OCI-LY1 (cell line): ENCODE measurements at regions not wholly inside any gene's neighbourhood (a gene's known extent, or its start where the extent isn't known, plus 50 kb on each side); places are given as distances from the start of the nearest gene placed in this dataset.

Experiments
- H2AFZ ChIP-seq: fragments of 200-600 bp; sonication (generic), shearing (Covaris generic); 2 replicates; pipeline ENCODE4 v1.6.0; 2014; ENCODE audit warnings: antibody characterized with exemption, mild to moderate bottlenecking, low read length
- H3F3A ChIP-seq: fragments of 200-600 bp; sonication (generic), shearing (Covaris generic); 2 replicates; pipeline ENCODE4 v1.6.0; 2014; ENCODE audit warnings: mild to moderate bottlenecking, antibody characterized with exemption, low read length, moderate library complexity; ENCODE audit not compliant: insufficient read depth
- H3K27ac ChIP-seq: fragments of 200-600 bp; sonication (generic); 2 replicates; pipeline ENCODE4 v1.5.1; 2014; ENCODE audit warnings: low read length, mixed run types, mild to moderate bottlenecking, low read depth; ENCODE audit not compliant: poor library complexity, severe bottlenecking
- H3K27me3 ChIP-seq: fragments of 200-600 bp; sonication (generic); 2 replicates; pipeline ENCODE4 v1.6.0; 2014; ENCODE audit warnings: antibody characterized with exemption, mild to moderate bottlenecking, low read length, moderate library complexity; ENCODE audit not compliant: insufficient read depth
- H3K36me3 ChIP-seq: fragments of 200-600 bp; sonication (generic); 2 replicates; pipeline ENCODE4 v1.6.1; 2014; ENCODE audit warnings: mild to moderate bottlenecking, antibody characterized with exemption, low read length, moderate library complexity, mixed read lengths; ENCODE audit not compliant: insufficient read depth
- H3K4me1 ChIP-seq: fragments of 200-600 bp; sonication (generic); 2 replicates; pipeline ENCODE4 v1.5.1; 2014; ENCODE audit warnings: mild to moderate bottlenecking, low read length, moderate library complexity; ENCODE audit not compliant: insufficient read depth, severe bottlenecking
- H3K4me2 ChIP-seq: fragments of 200-600 bp; sonication (generic), shearing (Covaris generic); 2 replicates; pipeline ENCODE4 v1.6.1; 2014; ENCODE audit warnings: low read length
- H3K4me3 ChIP-seq: fragments of 200-600 bp; sonication (generic); 2 replicates; pipeline ENCODE4 v1.5.1; 2014; ENCODE audit warnings: low read length, low read depth, mild to moderate bottlenecking, mixed read lengths; ENCODE audit not compliant: poor library complexity, severe bottlenecking
- H3K79me2 ChIP-seq: fragments of 200-600 bp; shearing (Covaris generic); 2 replicates; pipeline ENCODE4 v1.6.1; 2016; ENCODE audit warnings: mixed run types, low read length, mixed read lengths; ENCODE audit not compliant: insufficient read depth
- H3K9ac ChIP-seq: fragments of 200-600 bp; sonication (generic), shearing (Covaris generic); 2 replicates; pipeline ENCODE4 v1.6.1; 2014; ENCODE audit warnings: mild to moderate bottlenecking, low read length, mixed read lengths
- H3K9me2 ChIP-seq: fragments of 200-600 bp; sonication (generic), shearing (Covaris generic); 2 replicates; pipeline ENCODE4 v1.6.1; 2014; ENCODE audit warnings: low read depth, mild to moderate bottlenecking, low read length, mixed read lengths
- H3K9me3 ChIP-seq: fragments of 200-600 bp; shearing (Covaris generic); 2 replicates; pipeline ENCODE4 v1.6.1; 2014; ENCODE audit warnings: low read length, mixed read lengths
- H4K20me1 ChIP-seq: fragments of 200-600 bp; sonication (generic), shearing (Covaris generic); 2 replicates; pipeline ENCODE4 v1.6.0; 2016; ENCODE audit warnings: mild to moderate bottlenecking, low read length; ENCODE audit not compliant: insufficient read depth
- CTCF ChIP-seq: fragments of 200-600 bp; sonication (generic), shearing (Covaris generic); IDR thresholded peaks from 2 replicates; pipeline ENCODE4 v1.5.1; 2017; ENCODE audit warnings: mild to moderate bottlenecking, antibody characterized with exemption, low read length, moderate library complexity, mixed read lengths
- EZH2 ChIP-seq: fragments of 200-600 bp; sonication (generic), shearing (Covaris generic); IDR thresholded peaks from 2 replicates; pipeline ENCODE4 v1.8.0; 2017; ENCODE audit warnings: borderline replicate concordance, mixed run types, mild to moderate bottlenecking, antibody characterized with exemption, low read length, moderate library complexity, mixed read lengths

DNA sequence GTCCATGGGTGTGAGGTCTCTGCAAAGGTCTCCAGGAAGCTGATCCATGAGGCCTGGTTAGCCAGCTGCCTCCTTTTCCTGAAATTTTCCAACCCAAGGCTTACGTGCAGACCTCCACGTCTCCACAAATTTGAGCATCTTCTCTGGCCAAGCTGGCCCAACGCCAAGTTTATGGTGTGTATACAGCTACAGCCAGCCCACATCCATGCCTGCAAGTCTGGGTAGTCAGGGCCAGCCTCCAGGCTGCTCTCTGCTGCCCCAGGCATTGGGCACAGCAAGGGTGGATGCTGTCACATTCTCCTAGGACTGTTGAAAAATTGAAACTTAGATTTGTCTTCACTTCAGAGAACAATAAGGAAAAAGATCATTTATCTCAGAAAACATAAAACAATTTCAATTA, 525.5 kb upstream of the CHAC2 start:
- no peak overlapping the region for H3K9ac ChIP-seq
- H3K27me3 ChIP-seq, result no peaks in the 10 kb centered on the region
- H3K4me3 ChIP-seq, result no peak overlapping the region
- no peak overlapping the region for H3K27ac ChIP-seq
- H4K20me1 ChIP-seq, result no peaks in the 10 kb centered on the region
- H3K9me3 ChIP-seq, result no peaks in the 10 kb centered on the region
- TF ChIP-seq EZH2 (no peak), CTCF (no peak)
- H3K4me2 ChIP-seq, result no peak overlapping the region
- no peaks in the 10 kb centered on the region for H3K4me1 ChIP-seq
- no peaks in the 10 kb centered on the region for H3K79me2 ChIP-seq
- H3K36me3 ChIP-seq, result no peaks in the 10 kb centered on the region
- H2AFZ ChIP-seq, result no peak overlapping the region
- no peaks in the 10 kb centered on the region; the same call in 1 of the 2 replicates for H3K9me2 ChIP-seq
- H3F3A ChIP-seq, result no peaks in the 10 kb centered on the region

DNA sequence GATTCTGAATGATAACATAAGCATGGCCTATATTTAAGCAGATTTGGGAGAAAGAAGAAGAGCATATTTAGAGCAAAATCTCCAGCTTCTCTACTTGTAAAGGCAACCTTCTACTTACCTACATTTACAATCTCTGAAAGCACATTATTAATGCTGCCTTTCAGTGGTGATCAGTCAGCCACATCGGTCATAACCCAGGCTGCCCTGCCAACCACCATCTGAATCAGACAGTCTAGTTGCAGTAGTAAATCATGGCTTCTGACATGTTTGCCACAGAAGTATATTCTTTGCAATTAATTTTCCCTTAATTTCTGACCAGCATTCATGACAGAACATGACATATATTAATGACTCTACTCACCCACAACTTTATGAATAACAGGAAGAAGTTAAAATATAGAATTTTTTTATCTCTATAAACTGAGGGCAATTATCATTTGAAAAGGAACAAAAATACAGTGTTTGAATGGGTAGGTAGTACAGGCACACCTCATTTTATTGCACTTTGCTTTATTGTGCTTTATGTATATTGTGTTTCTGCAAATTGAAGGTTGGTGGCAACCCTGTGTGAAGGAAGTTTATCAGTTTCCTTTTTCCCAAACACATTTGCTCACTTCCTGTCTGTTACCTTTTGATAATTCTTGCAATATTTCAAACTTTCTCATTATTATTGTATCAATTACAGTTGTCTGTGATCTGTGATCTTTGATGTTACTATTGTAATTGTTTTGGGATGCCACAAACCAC, 531.6 kb upstream of the CHAC2 start:
- H3K9ac ChIP-seq, result no peak overlapping the region
- H4K20me1 ChIP-seq, result no peaks in the 10 kb centered on the region
- no peaks in the 10 kb centered on the region for H3K4me1 ChIP-seq
- no peak overlapping the region for H3K27ac ChIP-seq
- no peak overlapping the region for H3K4me2 ChIP-seq
- no peaks in the 10 kb centered on the region; the same call in 1 of the 2 replicates for H3K9me2 ChIP-seq
- H3K4me3 ChIP-seq, result no peak overlapping the region
- H2AFZ ChIP-seq, result no peak overlapping the region
- H3K9me3 ChIP-seq, result no peaks in the 10 kb centered on the region
- no peak for TF ChIP-seq CTCF
- TF ChIP-seq EZH2, result no peak
- no peaks in the 10 kb centered on the region for H3K36me3 ChIP-seq
- no peaks in the 10 kb centered on the region for H3F3A ChIP-seq
- H3K79me2 ChIP-seq, result no peaks in the 10 kb centered on the region
- H3K27me3 ChIP-seq, result no peaks in the 10 kb centered on the region

- no peaks in the 10 kb centered on the region for H3K79me2 ChIP-seq
- H3K4me1 ChIP-seq, result no peaks in the 10 kb centered on the region
- no peaks in the 10 kb centered on the region for H3K9me3 ChIP-seq
- H3F3A ChIP-seq, result no peaks in the 10 kb centered on the region
- no peaks in the 10 kb centered on the region for H3K36me3 ChIP-seq
- no peaks in the 10 kb centered on the region for H4K20me1 ChIP-seq
- no peak for TF ChIP-seq CTCF
- TF ChIP-seq EZH2, result no peak
- no peaks in the 10 kb centered on the region for H3K27me3 ChIP-seq
- H3K4me2 ChIP-seq, result no peak overlapping the region
- H3K27ac ChIP-seq, result no peak overlapping the region
- H2AFZ ChIP-seq, result no peak overlapping the region
- no peak overlapping the region for H3K9ac ChIP-seq
- no peak overlapping the region for H3K4me3 ChIP-seq
- no peaks in the 10 kb centered on the region; the same call in 1 of the 2 replicates for H3K9me2 ChIP-seq
These were observed 533.1 kb upstream of the CHAC2 start for GRCh38 chr2:53234548-53234903.
